HEK293 (cell line): ENCODE measurements at regions not wholly inside any gene's neighbourhood (a gene's known extent, or its start where the extent isn't known, plus 50 kb on each side); places are given as distances from the start of the nearest gene placed in this dataset.

Experiments used
- CTCF ChIP-seq: fragments of 450-650 bp; formaldehyde crosslinking; IDR thresholded peaks from 2 replicates; pipeline ENCODE4 v1.5.1; 2016; ENCODE audit warnings: missing biosample characterization, missing genetic modification characterization
- KLF1 ChIP-seq: fragments of 450-650 bp; formaldehyde crosslinking; IDR thresholded peaks from 2 replicates; pipeline ENCODE4 v1.5.1; 2016; ENCODE audit warnings: missing biosample characterization, missing genetic modification characterization
- PRDM6 ChIP-seq: fragments of 450-650 bp; formaldehyde crosslinking; IDR thresholded peaks from 2 replicates; pipeline ENCODE4 v1.5.1; 2017; ENCODE audit warnings: missing biosample characterization, missing genetic modification characterization
- SP2 ChIP-seq: fragments of 450-650 bp; formaldehyde crosslinking; IDR thresholded peaks from 2 replicates; pipeline ENCODE4 v1.5.1; 2016; ENCODE audit warnings: missing biosample characterization, missing genetic modification characterization
- ZFP37 ChIP-seq: fragments of 450-650 bp; formaldehyde crosslinking; IDR thresholded peaks from 2 replicates; pipeline ENCODE4 v1.5.1; 2016; ENCODE audit warnings: missing biosample characterization, missing genetic modification characterization
- ZNF155 ChIP-seq: fragments of 450-650 bp; formaldehyde crosslinking; IDR thresholded peaks from 2 replicates; pipeline ENCODE4 v1.5.1; 2016; ENCODE audit warnings: missing biosample characterization, missing genetic modification characterization
- ZNF248 ChIP-seq: fragments of 450-650 bp; formaldehyde crosslinking; IDR thresholded peaks from 2 replicates; pipeline ENCODE4 v1.5.1; 2017; ENCODE audit warnings: missing biosample characterization, missing genetic modification characterization
- ZNF747 ChIP-seq: fragments of 450-650 bp; formaldehyde crosslinking; IDR thresholded peaks from 2 replicates; pipeline ENCODE4 v1.5.1; 2016; ENCODE audit warnings: missing biosample characterization, missing genetic modification characterization

- TF ChIP-seq ZNF155 (tag by site-specific recombination): no peak
- no peak for TF ChIP-seq CTCF (tag by site-specific recombination)
- no peak for TF ChIP-seq ZNF248 (tag by site-specific recombination)
- TF ChIP-seq ZFP37: no peak
- no peak for TF ChIP-seq PRDM6 (tag by site-specific recombination)
- no peak for TF ChIP-seq SP2
- TF ChIP-seq ZNF747 (tag by site-specific recombination): no peak
- no peak for TF ChIP-seq KLF1
These were observed 351.8 kb downstream of the SHANK2 start for GRCh38 chr11:70900540-70900939.
